ENCODE measurements at regions not wholly inside any gene's neighbourhood (a gene's known extent, or its start where the extent isn't known, plus 50 kb on each side); places are given as distances from the start of the nearest gene placed in this dataset.
"Not testable (repeated sequence)": the region's sequence is repeated elsewhere in the genome, so short reads cannot be mapped to it uniquely, and the experiment has no call there.

DNA sequence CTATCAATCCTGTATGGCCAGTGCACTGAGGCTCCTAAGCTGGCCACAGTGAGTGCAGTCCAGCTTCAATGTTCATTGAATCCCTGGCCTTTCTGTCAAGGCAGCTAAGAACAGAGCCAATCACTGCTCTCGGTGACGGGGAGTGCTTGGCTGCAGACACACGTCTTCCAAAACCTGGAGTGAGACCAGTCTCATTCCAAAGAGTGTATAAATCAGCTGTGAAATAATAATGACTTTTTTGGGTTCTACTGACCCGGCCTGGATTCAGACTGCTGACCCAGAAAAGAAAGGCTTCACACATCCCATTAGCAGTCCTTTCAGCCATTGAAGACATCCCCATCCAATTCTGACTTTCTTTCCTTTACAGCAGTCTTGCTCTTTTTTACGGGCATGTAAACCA, 665.5 kb downstream of the GBE1 start:
- Histone ChIP-seq H3K4me3 (ENCODE audit: low read length) (no peak overlapping the region), H3K27me3 (ENCODE audit: insufficient read depth, low read length) (no peaks in the 10 kb centered on the region), H2AFZ (ENCODE audit: low read depth, low read length) (no peak overlapping the region), H3K36me3 (ENCODE audit: insufficient read depth, low read length) (no peaks in the 10 kb centered on the region), H3K9me3 (ENCODE audit: low read length) (no peaks in the 10 kb centered on the region), H3K4me1 (ENCODE audit: insufficient read depth, low read length) (no peaks in the 10 kb centered on the region)

DNA sequence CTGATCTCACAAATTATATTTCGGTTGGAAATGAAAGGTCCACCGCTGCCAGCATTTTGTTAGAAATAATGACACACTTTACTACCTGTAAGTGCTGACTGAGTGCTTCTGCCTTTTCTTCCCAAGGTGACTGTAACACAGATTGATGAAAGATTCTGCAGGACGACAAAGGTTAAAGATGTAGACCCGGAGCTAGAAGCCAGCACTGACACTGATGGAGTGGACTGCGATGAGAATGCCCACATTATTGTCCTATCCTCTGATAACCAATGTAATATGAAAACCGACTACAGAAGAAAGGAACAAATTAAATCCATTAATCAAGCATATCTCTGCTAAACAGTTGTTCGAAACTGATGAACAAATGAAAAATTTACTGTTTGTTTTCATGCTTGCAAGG, 666.5 kb downstream of the GBE1 start:
- H3K27me3 ChIP-seq (ENCODE audit: insufficient read depth, low read length), result no peaks in the 10 kb centered on the region
- no peak overlapping the region for H3K4me3 ChIP-seq (ENCODE audit: low read length)
- no peak overlapping the region for H2AFZ ChIP-seq (ENCODE audit: low read depth, low read length)
- H3K4me1 ChIP-seq (ENCODE audit: insufficient read depth, low read length), result no peaks in the 10 kb centered on the region
- H3K9me3 ChIP-seq (ENCODE audit: low read length), result no peaks in the 10 kb centered on the region
- H3K36me3 ChIP-seq (ENCODE audit: insufficient read depth, low read length), result no peaks in the 10 kb centered on the region

DNA sequence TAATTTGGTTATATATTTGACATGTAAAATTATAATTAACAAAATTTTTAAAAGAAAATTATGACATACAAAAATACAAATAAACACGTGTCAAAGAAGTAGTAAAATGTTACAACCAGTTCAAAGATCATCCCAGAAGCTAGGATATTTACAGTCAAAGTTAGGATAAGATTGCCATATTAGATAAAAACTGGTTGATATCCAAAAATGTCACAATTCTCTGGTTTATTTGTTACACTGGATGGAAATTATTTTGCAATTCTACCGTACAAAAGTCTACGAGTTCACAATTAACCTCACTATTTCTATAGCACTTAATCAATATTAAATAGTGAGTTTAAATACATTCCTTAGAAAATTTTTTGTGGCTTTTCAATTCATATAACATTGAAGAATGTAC, 673.8 kb downstream of the GBE1 start:
- H2AFZ ChIP-seq (ENCODE audit: low read depth, low read length), result no peak overlapping the region
- no peaks in the 10 kb centered on the region for H3K9me3 ChIP-seq (ENCODE audit: low read length)
- no peaks in the 10 kb centered on the region for H3K4me1 ChIP-seq (ENCODE audit: insufficient read depth, low read length)
- H3K36me3 ChIP-seq (ENCODE audit: insufficient read depth, low read length), result no peaks in the 10 kb centered on the region
- H3K4me3 ChIP-seq (ENCODE audit: low read length), result no peak overlapping the region
- no peaks in the 10 kb centered on the region for H3K27me3 ChIP-seq (ENCODE audit: insufficient read depth, low read length)

DNA sequence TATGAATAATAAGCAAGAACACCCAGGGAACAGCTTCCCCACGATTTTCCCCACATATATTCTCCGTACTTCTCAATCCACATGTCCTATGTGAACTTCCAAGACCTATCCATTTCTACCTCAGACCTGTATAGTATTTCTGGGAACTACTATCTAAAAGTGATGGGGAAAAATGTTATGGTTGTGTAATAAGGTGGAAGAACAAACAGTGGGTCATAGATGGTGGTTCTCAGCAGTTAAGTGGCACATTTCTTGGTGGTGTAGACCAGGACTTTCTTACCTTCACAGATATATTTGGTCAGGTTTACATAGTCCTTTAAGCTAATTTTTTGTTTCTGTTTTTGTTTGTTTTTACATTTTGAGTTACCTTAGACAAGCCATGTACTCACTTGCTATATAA, 675.1 kb downstream of the GBE1 start:
- Histone ChIP-seq H3K36me3 (ENCODE audit: insufficient read depth, low read length) (no peaks in the 10 kb centered on the region), H3K9me3 (ENCODE audit: low read length) (no peaks in the 10 kb centered on the region), H3K4me1 (ENCODE audit: insufficient read depth, low read length) (no peaks in the 10 kb centered on the region), H2AFZ (ENCODE audit: low read depth, low read length) (no peak overlapping the region), H3K4me3 (ENCODE audit: low read length) (no peak overlapping the region), H3K27me3 (ENCODE audit: insufficient read depth, low read length) (no peaks in the 10 kb centered on the region)

DNA sequence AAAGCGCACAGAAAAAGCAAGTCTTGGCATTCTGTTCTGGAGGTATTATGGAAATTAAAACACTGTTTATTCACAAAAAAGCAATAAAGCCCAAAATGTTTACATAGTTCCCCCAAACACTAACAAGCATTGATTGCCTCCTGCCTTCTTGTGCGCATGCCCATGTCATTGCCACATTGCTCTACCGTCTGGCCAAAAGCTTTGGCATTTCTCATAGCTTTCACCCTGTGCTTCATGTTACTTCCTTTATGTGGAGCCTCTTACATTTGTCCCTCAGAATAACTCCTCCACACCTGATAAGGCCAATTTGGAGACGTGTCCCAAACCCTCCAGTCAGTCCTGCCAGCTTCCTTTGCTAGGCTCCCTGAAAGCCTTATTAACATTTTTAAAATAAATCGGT, 680.8 kb downstream of the GBE1 start:
- Histone ChIP-seq H2AFZ (ENCODE audit: low read depth, low read length) (no peak overlapping the region), H3K4me3 (ENCODE audit: low read length) (no peak overlapping the region)

DNA sequence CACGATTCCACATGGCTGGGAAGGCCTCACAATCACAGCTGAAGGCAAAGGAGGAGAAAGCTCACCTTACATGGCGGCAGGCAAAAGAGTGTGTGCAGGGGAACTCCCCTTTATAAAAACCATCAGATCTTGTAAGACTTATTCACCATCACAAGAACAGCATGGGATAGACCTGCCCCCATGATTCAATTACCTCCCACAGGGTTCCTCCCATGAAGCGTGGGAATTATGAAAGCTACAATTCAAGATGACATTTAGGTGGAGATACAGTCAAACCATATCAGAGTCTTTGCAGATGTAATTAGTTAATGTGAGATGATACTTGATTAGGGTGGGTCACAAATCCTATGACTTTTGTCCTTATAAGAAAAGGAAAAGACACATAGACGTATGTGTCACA, 688.9 kb downstream of the GBE1 start:
- Histone ChIP-seq H3K9me3 (ENCODE audit: low read length) (no peaks in the 10 kb centered on the region), H3K27me3 (ENCODE audit: insufficient read depth, low read length) (no peaks in the 10 kb centered on the region), H2AFZ (ENCODE audit: low read depth, low read length) (no peak overlapping the region), H3K36me3 (ENCODE audit: insufficient read depth, low read length) (no peaks in the 10 kb centered on the region), H3K4me1 (ENCODE audit: insufficient read depth, low read length) (no peaks in the 10 kb centered on the region), H3K4me3 (ENCODE audit: low read length) (no peak overlapping the region)

More for the DNA sequence above, 680.8 kb downstream of the GBE1 start:
- Histone ChIP-seq H3K36me3 (ENCODE audit: insufficient read depth, low read length) (no peaks in the 10 kb centered on the region), H3K4me1 (ENCODE audit: insufficient read depth, low read length) (no peaks in the 10 kb centered on the region), H3K27me3 (ENCODE audit: insufficient read depth, low read length) (no peaks in the 10 kb centered on the region), H3K9me3 (ENCODE audit: low read length) (no peaks in the 10 kb centered on the region)

DNA sequence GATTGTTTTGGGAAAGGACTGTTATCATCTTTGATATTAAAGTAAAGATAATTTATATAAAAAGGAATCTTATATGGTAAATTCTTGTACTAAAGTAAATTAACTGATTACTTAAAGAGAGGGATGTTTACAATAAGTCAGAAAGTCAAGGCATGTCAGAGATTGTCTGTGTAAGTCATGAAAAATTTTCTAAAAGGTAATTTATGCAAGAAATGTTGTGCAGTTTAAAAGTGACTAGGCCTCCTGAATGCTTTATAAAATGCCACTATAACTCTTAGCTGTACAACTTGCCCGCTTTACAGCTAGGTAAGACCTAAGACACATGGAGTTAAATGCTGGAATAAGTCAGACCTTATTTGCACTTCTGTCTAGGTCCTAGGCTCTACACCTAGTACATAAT, 692.9 kb downstream of the GBE1 start:
- H3K27me3 ChIP-seq (ENCODE audit: insufficient read depth, low read length), result no peaks in the 10 kb centered on the region
- no peaks in the 10 kb centered on the region for H3K9me3 ChIP-seq (ENCODE audit: low read length)
- H3K36me3 ChIP-seq (ENCODE audit: insufficient read depth, low read length), result no peaks in the 10 kb centered on the region
- no peak overlapping the region for H3K4me3 ChIP-seq (ENCODE audit: low read length)
- H3K4me1 ChIP-seq (ENCODE audit: insufficient read depth, low read length), result no peaks in the 10 kb centered on the region
- no peak overlapping the region for H2AFZ ChIP-seq (ENCODE audit: low read depth, low read length)

DNA sequence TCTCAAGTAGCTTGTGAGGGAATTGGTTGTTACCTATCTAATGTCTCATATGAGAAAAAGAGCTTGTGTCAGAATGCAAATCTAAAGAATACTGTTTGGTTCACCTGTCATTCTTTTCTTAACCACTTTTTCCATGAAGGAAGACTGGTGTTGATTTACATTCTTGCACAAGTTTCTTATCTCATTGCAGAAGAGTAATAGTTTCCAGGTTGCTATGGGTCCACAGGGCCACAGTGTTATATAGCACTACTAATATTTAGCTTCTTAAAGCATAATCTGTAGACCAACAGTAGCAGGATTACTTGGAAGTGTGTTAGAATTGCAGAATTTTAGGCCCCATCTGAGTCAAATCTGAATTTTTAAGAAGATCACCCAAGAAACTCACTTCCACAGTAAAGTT, 697.5 kb downstream of the GBE1 start:
- Histone ChIP-seq H3K9me3 (ENCODE audit: low read length) (no peaks in the 10 kb centered on the region), H3K4me1 (ENCODE audit: insufficient read depth, low read length) (no peaks in the 10 kb centered on the region), H3K4me3 (ENCODE audit: low read length) (no peak overlapping the region), H2AFZ (ENCODE audit: low read depth, low read length) (no peak overlapping the region), H3K36me3 (ENCODE audit: insufficient read depth, low read length) (no peaks in the 10 kb centered on the region), H3K27me3 (ENCODE audit: insufficient read depth, low read length) (no peaks in the 10 kb centered on the region)

DNA sequence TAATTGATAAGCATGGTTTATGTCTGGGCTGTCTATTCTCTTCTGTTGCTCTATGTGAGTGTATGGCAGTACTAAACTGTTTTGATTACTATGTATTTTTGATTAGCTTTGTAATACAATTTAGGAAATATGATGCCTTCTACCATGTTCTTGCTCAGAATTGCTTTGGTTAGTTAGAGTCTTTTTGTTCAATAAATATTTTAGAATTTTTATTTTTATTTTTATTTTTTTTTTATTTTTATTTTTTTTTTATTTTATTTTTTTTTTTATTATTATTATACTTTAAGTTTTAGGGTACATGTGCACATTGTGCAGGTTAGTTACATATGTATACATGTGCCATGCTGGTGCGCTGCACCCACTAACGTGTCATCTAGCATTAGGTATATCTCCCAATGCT, 710.3 kb downstream of the GBE1 start:
- not testable (repeated sequence) for H3K4me3 ChIP-seq (ENCODE audit: low read length); H3K4me1 ChIP-seq (ENCODE audit: insufficient read depth, low read length); H3K27me3 ChIP-seq (ENCODE audit: insufficient read depth, low read length); H2AFZ ChIP-seq (ENCODE audit: low read depth, low read length); H3K36me3 ChIP-seq (ENCODE audit: insufficient read depth, low read length); H3K9me3 ChIP-seq (ENCODE audit: low read length)

DNA sequence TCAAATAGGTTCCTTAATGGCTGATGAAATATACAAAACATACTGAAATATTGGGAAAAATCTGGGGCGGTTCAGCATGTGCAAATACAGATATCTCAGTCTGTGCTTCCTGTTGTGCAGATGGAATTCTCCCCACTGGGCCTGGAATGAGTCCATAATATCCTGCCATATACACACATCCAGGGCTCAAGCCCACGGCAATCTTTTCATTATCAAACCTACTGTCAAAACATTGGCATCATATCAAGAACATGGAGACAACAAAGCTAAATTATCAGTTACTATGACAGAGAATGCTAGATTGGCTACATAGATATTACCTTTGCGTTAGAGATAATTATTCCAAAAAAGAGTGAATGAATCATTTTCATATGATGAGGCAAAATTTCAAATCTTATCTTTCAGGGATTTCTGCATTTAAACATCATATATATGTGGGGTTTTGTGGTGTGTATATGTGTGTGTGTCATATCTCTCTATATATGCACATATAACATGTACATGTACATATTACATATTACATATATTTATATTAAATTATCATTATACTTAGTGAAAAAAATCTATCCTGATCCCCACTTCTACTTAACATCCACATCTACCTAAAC, 713.3 kb downstream of the GBE1 start:
- H2AFZ ChIP-seq (ENCODE audit: low read depth, low read length), result no peak overlapping the region

DNA sequence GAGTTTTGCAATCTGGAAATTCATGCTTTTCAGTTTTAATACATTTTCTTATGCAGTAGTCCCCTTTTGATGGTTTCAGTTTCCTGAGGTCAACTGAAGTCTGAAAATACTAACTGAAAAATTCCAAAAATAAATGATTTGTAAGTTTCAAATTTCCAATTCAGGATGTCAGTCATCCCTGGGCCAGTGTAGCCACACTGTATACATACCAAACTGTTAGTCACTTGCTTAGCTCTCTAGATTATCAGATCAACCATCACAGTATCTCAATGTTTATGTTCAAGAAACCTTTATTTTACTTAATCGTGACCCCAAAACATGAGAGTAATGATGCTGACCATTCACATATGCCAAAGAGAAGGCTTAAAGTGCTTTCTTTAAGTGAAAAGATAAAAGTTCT, 715.5 kb downstream of the GBE1 start:
- Histone ChIP-seq H2AFZ (ENCODE audit: low read depth, low read length) (no peak overlapping the region), H3K4me3 (ENCODE audit: low read length) (no peak overlapping the region), H3K27me3 (ENCODE audit: insufficient read depth, low read length) (no peaks in the 10 kb centered on the region), H3K4me1 (ENCODE audit: insufficient read depth, low read length) (no peaks in the 10 kb centered on the region), H3K36me3 (ENCODE audit: insufficient read depth, low read length) (no peaks in the 10 kb centered on the region), H3K9me3 (ENCODE audit: low read length) (no peaks in the 10 kb centered on the region)

More for the DNA sequence above, 713.3 kb downstream of the GBE1 start:
- no peaks in the 10 kb centered on the region for H3K27me3 ChIP-seq (ENCODE audit: insufficient read depth, low read length)
- H3K4me1 ChIP-seq (ENCODE audit: insufficient read depth, low read length), result no peaks in the 10 kb centered on the region
- no peaks in the 10 kb centered on the region for H3K9me3 ChIP-seq (ENCODE audit: low read length)
- no peaks in the 10 kb centered on the region for H3K36me3 ChIP-seq (ENCODE audit: insufficient read depth, low read length)
- H3K4me3 ChIP-seq (ENCODE audit: low read length), result no peak overlapping the region

DNA sequence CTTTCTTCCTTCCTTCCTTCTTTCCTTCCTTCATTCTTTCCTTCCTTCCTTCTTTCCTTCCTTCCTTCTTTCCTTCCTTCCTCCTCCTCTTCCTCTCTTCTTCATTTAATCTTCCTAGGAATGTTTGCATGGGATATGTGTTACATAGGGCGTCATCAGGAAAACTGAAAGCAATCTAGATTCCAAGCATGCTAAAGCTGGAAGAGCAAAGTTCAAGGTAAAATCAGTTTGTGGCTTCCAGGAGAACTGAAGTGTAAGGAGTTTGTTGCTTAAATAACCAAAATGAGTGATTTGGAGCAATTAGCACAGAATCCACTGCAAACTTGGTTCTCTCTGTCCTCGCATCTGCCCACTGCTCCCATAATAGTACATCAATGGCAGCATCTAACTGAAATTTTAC, 716.2 kb downstream of the GBE1 start:
- Histone ChIP-seq H3K4me3 (ENCODE audit: low read length) (no peak overlapping the region), H3K36me3 (ENCODE audit: insufficient read depth, low read length) (no peaks in the 10 kb centered on the region), H2AFZ (ENCODE audit: low read depth, low read length) (no peak overlapping the region), H3K4me1 (ENCODE audit: insufficient read depth, low read length) (no peaks in the 10 kb centered on the region), H3K27me3 (ENCODE audit: insufficient read depth, low read length) (no peaks in the 10 kb centered on the region), H3K9me3 (ENCODE audit: low read length) (no peaks in the 10 kb centered on the region)

DNA sequence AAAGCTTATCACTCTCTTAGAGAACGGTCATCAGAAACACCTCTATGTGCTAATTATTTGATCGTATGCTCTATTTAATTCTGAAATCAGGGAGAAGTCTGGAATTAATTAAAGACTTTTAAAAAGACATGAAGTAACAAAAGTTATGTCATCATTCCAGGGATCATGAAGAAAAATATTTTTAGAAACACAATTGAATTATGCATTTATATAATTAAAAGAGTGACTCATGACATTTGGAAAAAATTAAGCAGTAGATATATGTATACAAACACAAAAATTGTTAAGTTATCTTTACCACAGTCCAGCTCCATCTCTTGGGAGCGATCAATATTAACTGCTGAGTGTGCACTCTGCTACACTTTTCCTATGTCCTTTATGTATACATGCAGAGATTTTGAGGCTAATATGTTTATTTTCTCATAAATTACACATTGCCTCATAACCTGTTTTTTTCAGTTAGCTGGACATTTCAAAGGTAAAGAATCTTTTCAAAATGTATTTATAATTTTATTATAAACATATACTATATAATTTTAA, 717.7 kb downstream of the GBE1 start:
- H3K9me3 ChIP-seq (ENCODE audit: low read length), result no peaks in the 10 kb centered on the region
- no peaks in the 10 kb centered on the region for H3K4me1 ChIP-seq (ENCODE audit: insufficient read depth, low read length)
- H3K4me3 ChIP-seq (ENCODE audit: low read length), result no peak overlapping the region
- no peaks in the 10 kb centered on the region for H3K27me3 ChIP-seq (ENCODE audit: insufficient read depth, low read length)
- no peaks in the 10 kb centered on the region for H3K36me3 ChIP-seq (ENCODE audit: insufficient read depth, low read length)
- no peak overlapping the region for H2AFZ ChIP-seq (ENCODE audit: low read depth, low read length)

DNA sequence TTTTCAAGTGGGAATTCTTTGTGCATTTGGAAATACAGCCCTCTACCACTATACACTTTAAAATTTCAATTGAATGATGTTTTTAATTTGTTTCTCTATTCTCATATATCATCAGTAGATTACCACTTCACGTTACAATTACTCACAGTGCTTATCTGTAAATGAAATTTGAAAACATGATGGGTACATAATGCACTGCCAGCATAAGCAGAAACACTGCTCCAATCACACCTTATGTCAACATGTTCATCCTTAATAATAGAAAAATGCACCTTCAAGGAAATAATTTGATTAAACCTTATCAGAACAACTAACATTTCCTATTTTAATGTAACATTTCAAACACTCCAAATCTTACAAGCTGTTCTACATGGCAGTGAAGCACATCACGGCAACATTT, 718.4 kb downstream of the GBE1 start:
- H3K4me1 ChIP-seq (ENCODE audit: insufficient read depth, low read length), result no peaks in the 10 kb centered on the region
- no peaks in the 10 kb centered on the region for H3K36me3 ChIP-seq (ENCODE audit: insufficient read depth, low read length)
- no peaks in the 10 kb centered on the region for H3K9me3 ChIP-seq (ENCODE audit: low read length)
- H2AFZ ChIP-seq (ENCODE audit: low read depth, low read length), result no peak overlapping the region
- H3K4me3 ChIP-seq (ENCODE audit: low read length), result no peak overlapping the region
- no peaks in the 10 kb centered on the region for H3K27me3 ChIP-seq (ENCODE audit: insufficient read depth, low read length)
